HG03139 (cell line): ENCODE measurements at regions not wholly inside any gene's neighbourhood (a gene's known extent, or its start where the extent isn't known, plus 50 kb on each side); places are given as distances from the start of the nearest gene placed in this dataset.

Experiments
- ATAC-seq: cut with Tn5 transposase; IDR thresholded peaks from one replicate; pipeline ENCODE4 v1.9.1; 2021; ENCODE audit not compliant: unreplicated experiment

DNA sequence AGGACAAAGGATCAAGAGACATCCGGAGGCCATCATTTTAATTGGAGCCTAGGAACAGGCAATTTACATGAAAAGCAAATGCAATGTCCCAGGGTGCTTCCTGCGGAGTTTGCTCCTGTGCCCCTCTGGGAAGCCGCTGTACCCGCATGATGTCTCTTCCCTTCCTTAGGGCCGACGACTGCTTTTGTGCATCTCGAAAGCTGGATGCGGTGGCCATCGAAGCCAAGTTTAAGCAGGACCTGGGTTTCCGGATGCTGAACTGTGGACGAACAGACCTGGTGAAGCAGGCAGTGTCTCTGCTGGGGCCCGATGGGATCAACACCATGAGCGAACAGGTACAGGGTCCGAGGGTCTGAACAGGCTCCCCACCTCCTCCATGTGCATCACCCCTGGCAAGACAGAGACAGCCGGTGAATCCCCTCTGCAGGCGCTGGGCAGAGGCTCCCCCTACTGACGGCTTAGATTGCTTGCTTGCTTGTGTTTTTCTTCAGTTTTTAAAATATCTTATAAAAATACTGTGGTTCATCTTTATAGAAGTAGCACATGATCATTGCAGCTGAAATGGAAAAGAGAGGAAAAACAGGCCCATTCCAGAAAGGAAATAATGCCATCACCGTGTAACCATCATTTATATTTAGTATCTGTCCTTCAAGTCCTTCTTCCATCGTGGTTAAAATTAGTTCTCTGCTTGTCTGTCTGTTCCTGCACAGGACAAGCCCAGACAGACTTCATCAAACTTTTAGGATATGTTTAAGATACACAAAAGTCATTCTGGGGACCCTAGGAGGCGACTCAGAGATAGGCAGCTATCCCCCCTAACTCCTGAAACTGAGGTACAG, 75.4 kb upstream of the PWP1 start:
- ATAC-seq = no peak

DNA sequence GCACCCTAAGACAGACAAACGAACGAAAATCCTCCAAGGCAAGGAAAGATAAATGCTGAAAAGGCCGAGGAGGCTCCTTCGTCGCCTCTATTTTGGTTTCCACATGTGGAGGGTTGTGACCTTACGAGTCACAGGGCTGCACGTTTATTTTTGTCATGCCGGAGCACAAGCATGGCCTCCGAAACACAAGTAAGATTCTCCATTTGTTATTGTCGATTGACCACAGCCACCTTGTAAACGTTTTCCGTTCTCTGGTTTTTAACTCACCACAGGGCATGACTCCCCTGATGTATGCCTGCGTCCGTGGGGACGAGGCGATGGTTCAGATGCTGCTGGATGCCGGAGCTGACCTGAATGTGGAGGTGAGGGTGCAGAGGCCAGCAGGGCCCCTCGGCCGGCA, 73.1 kb upstream of the PWP1 start:
- ATAC-seq = no peak

DNA sequence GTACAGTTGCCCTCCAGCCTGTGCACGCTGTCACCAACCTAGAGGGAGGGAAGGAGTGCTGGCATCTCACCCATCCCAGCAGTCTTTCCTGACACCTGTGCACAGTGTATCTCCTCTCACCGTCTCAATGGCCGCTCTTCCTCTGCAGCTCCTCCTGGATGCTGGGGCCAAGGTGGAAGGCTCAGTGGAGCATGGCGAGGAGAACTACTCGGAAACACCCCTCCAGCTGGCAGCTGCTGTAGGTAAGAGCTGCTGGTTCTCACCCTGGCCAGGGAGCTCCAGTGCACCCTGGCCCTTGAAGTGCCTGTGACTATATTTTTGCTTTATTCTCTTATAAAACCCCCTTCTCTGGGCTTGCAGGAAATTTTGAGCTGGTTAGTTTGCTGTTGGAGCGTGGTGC, 68.7 kb upstream of the PWP1 start:
- no peak for ATAC-seq

DNA sequence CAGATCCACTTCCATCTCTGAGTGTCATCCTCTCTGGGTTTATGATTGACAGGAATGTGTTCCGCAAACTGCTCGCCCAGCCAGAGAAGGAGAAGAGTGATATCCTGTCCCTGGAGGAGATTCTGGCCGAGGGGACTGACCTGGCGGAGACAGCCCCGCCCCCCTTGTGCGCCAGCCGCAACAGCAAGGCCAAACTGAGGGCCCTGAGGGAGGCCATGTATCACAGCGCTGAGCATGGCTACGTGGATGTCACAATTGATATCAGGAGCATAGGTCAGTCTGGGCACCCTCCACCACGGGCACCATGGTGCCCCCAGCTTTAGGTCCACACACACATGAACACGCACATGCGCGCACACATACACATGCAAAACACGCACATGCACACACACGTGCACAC, 67.5 kb upstream of the PWP1 start:
- ATAC-seq = no peak

DNA sequence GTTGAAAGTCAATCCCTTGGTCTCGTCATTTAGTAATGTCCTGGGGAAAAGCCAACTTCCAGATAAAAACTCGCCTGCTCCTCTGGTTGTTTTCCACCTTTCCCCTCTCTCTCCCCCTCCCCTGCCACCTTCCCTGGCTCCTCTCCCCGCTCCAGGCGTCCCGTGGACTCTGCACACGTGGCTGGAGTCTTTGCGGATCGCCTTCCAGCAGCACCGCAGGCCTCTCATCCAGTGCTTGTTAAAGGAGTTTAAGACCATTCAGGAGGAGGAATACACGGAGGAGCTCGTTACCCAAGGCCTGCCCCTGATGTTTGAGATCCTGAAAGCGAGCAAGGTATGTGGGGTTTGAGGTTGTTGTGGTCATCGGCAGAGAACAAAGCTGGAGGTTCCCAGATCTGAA, 65.8 kb upstream of the PWP1 start:
- no peak for ATAC-seq

DNA sequence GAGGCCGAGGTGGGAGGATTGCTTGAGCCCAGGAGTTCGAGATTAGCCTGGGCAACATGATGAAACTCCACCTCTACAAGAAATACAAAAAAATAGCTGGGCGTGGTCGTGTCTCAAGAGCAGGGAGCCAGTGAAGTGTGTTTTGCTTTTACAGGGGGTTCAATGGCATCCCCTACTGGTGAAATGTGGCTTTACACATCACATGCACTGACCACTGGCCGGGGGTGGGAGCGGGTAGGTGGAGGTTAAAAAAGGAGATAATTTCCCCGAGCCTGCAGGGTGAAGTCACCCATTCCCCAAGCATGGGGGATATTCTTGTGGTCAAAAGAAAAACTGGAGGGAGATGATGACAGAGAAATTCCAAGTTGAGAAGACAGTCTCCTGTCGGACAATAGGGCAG, 63.6 kb upstream of the PWP1 start:
- ATAC-seq = no peak

DNA sequence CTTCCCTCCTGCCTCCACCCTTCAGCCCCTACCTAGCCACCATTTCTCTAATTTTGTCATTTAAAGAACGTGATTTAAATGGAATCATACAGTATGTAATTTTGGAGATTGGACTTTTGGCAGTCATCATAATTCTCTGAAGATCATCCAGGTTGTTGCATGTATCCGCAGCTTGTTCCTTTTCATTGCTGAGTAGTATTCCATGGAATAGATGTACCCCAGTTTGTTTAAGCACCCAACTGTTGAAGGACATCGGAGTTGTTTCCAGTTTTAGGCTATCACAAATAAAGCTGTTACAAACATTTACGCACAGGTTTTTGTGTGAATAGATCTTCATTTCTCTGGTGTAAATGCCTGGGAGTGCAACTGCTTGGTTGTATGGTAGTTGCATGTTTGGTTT, 61.1 kb upstream of the PWP1 start:
- no peak for ATAC-seq

DNA sequence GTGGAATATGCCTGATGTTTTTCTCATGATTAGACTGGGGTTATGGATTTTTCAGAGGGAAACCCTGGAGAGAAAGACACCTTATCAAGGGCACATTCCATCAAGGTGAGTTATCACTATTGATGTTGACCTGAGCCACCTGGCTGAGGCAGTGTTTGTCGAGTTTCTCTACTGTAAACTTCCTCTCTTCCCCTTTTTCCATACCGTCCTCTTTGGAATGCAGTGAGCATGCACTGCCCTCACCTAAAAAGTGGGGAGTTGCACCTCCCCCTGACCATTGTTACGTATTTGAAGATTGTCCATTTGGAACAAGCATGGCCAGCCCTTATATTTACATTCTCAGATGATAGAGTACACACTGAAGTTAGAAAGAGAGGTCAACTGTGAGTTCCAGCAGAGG, 53.9 kb upstream of the PWP1 start:
- ATAC-seq = no peak

DNA sequence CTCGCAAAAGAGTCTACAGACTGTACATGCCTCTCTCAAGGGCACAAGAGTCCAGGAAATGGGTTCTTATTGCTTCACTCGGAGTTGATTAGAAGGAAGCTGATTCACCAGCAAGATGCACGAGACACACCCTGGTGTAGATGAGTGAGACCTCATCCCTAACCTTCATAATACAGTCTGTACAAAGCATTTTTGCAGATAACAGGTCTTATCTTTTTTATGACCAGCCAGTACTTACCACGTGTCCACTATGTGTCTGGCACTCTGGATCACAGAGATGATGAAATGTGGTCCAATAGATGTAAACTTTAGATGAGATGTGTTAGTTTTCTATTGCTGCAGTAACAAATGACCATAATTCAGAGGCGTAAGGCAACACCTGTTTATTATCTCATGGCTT, 53.4 kb upstream of the PWP1 start:
- no peak for ATAC-seq

DNA sequence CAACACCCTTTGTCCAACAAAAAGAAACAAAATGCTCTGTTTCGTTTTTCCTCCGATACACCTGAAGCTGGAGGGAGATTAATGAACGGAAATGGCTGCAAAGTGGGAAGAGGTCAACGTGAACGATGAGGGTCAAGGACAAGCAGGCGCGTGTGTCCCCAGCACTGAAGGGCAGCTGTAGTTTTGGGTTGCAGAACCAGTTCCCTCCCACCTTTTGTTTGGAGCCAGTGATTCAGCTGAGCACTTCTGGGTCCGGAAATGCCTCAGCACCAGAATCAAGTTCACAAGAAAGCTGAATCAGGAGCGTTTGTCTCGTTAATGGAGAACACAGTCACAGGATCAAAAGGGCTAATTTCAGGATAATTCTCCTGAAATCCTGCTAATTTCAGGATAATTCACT, 51.1 kb upstream of the PWP1 start:
- no peak for ATAC-seq

DNA sequence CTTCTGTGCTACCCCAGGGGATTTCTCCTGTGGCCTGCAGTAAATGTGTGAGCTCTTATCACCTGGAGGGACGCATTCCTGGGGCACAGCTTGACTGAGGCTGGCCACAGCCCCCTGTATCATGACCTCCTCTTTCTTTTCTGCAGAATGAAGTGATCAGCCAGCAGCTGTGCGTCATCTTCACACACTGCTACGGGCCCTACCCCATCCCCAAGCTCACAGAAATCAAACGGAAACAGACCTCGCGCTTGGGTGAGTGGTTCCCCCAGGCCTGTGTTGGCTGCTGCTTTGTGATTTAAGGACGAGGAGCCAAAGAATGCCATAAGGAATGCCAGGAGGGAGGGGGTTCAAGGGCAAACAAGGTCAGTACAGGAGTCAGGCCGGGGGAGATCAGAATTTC, 50.5 kb upstream of the PWP1 start:
- no peak for ATAC-seq
